Stimulated activated CD4-positive, alpha-beta T cell treated with anti-CD3 and anti-CD28 coated beads, Interleukin-12 subunit alpha, Interleukin-12 subunit beta, amount 100 ng/mL, for 48 hours (primary cell): ENCODE measurements at regions not wholly inside any gene's neighbourhood (a gene's known extent, or its start where the extent isn't known, plus 50 kb on each side); places are given as distances from the start of the nearest gene placed in this dataset.
"Not testable (repeated sequence)": the region's sequence is repeated elsewhere in the genome, so short reads cannot be mapped to it uniquely, and the experiment has no call there.

ENCODE experiments used
- DNase-seq, 3 donors: peaks; one replicate each; pipeline ENCODE4 v3.0.0-alpha.2; 2020; ENCODE audit warnings: low read depth in 2 of 3, low spot score in 1 of 3

- no peak for DNase-seq
Measured at GRCh38 chr4:31877429-31877828, 1157.3 kb downstream of the PCDH7 start.

- not testable (repeated sequence) for DNase-seq
Measured at GRCh38 chr4:31880837-31881236, 1160.7 kb downstream of the PCDH7 start.

- no peak for DNase-seq
Measured at GRCh38 chr4:31896349-31896748, 1176.2 kb downstream of the PCDH7 start.

GRCh38 chr4:31905363-31905762, 1185.2 kb downstream of the PCDH7 start:
- DNase-seq, result no peak

GRCh38 chr4:31908261-31908660, 1188.1 kb downstream of the PCDH7 start:
- no peak for DNase-seq

- DNase-seq, result no peak
Measured at GRCh38 chr4:31917334-31917733, 1197.2 kb downstream of the PCDH7 start.

GRCh38 chr4:31918891-31919290, 1198.7 kb downstream of the PCDH7 start:
- DNase-seq, result no peak

GRCh38 chr4:31923634-31924033, 1203.5 kb downstream of the PCDH7 start:
- DNase-seq, result no peak

- DNase-seq, result no peak
Measured at GRCh38 chr4:31929676-31930345, 1209.6 kb downstream of the PCDH7 start.

- DNase-seq, result no peak
Measured at GRCh38 chr4:31946456-31946855, 1226.3 kb downstream of the PCDH7 start.

- DNase-seq, result no peak
Measured at GRCh38 chr4:31947101-31947500, 1226.9 kb downstream of the PCDH7 start.

- DNase-seq, result no peak
Measured at GRCh38 chr4:31949045-31949444, 1228.9 kb downstream of the PCDH7 start.

GRCh38 chr4:31955346-31955745, 1235.2 kb downstream of the PCDH7 start:
- no peak for DNase-seq

- DNase-seq, result no peak
Measured at GRCh38 chr4:31959972-31960371, 1239.8 kb downstream of the PCDH7 start.

GRCh38 chr4:31964685-31965084, 1244.5 kb downstream of the PCDH7 start:
- DNase-seq, result no peak

GRCh38 chr4:31968842-31969241, 1248.7 kb downstream of the PCDH7 start:
- no peak for DNase-seq

- no peak for DNase-seq
Measured at GRCh38 chr4:31974490-31975002, 1254.4 kb downstream of the PCDH7 start.

GRCh38 chr4:31979988-31980387, 1259.8 kb downstream of the PCDH7 start:
- no peak for DNase-seq

GRCh38 chr4:31983246-31983645, 1263.1 kb downstream of the PCDH7 start:
- DNase-seq, result no peak

GRCh38 chr4:31983677-31984076, 1263.5 kb downstream of the PCDH7 start:
- DNase-seq, result no peak

- no peak for DNase-seq
Measured at GRCh38 chr4:31984872-31985271, 1264.7 kb downstream of the PCDH7 start.

GRCh38 chr4:31995943-31996901, 1276.1 kb downstream of the PCDH7 start:
- DNase-seq, result no peak
